Panc1 (cell line): ENCODE measurements at regions not wholly inside any gene's neighbourhood (a gene's known extent, or its start where the extent isn't known, plus 50 kb on each side); places are given as distances from the start of the nearest gene placed in this dataset.

Experiments used
- ATAC-seq: fragments of 200-7000 bp; cut with Tn5 transposase; 2 replicates; pipeline ENCODE4 v1.9.1; 2020; ENCODE audit warnings: mild to moderate bottlenecking, moderate library complexity
- BruUV-seq: library from RNA; stranded (reverse); fragments of 400-500 nt; replicated peaks from 2 replicates; lab custom pipeline; 2021; lab: Mats Ljungman, UMichigan
- CTCF ChIA-PET: fragments of 300-600 bp; sonication (Branson Sonifier 250); formaldehyde crosslinking; loops from one replicate; lab custom pipeline; 2022; ENCODE audit warnings: antibody characterized with exemption; lab: Charles Lee
- POLR2A ChIA-PET: fragments of 300-600 bp; sonication (Branson Sonifier 250); formaldehyde crosslinking; loops from one replicate; lab custom pipeline; 2022; ENCODE audit warnings: antibody characterized with exemption; lab: Charles Lee
- DNase-seq: peaks from one replicate; pipeline ENCODE4 v3.0.0-alpha.2; 2010; ENCODE audit warnings: low read depth, low spot score
- H3K27ac ChIP-seq: 2 replicates; pipeline ENCODE4 v1.5.1; 2011; ENCODE audit warnings: mild to moderate bottlenecking, low read length, inconsistent platforms
- H3K27me3 ChIP-seq: fragments of 200-500 bp; sonication (Bioruptor generic); 2 replicates; pipeline ENCODE4 v1.6.0; 2014; ENCODE audit warnings: low read length, inconsistent platforms; ENCODE audit not compliant: control insufficient read depth, insufficient read depth
- H3K36me3 ChIP-seq: fragments of 200-500 bp; sonication (Bioruptor generic); 2 replicates; pipeline ENCODE4 v1.5.1; 2014; ENCODE audit warnings: inconsistent platforms, mild to moderate bottlenecking, low read length, moderate library complexity; ENCODE audit not compliant: control insufficient read depth, insufficient read depth
- H3K4me1 ChIP-seq: 2 replicates; pipeline ENCODE4 v1.5.1; 2011; ENCODE audit warnings: inconsistent platforms, mild to moderate bottlenecking, low read length, moderate library complexity; ENCODE audit not compliant: control insufficient read depth, insufficient read depth
- H3K4me3 ChIP-seq, 2 experiments: 2 replicates each; pipeline ENCODE4 v1.5.1; 2011 to 2012; ENCODE audit warnings: low read depth in 2 of 2, low read length in 2 of 2, mild to moderate bottlenecking in 2 of 2, inconsistent platforms in 1 of 2, moderate library complexity in 1 of 2
- H3K9me3 ChIP-seq: fragments of 200-500 bp; sonication (Bioruptor generic); 2 replicates; pipeline ENCODE4 v1.5.1; 2014; ENCODE audit warnings: low read depth, mild to moderate bottlenecking, inconsistent platforms, low read length, moderate library complexity; ENCODE audit not compliant: control insufficient read depth, insufficient read depth
- CTCF ChIP-seq: fragments of 450-650 bp; IDR thresholded peaks from 2 replicates; pipeline ENCODE4 v1.5.1; 2017; ENCODE audit warnings: mild to moderate bottlenecking
- POLR2AphosphoS5 ChIP-seq: IDR thresholded peaks from 2 replicates; pipeline ENCODE4 v1.6.1; 2012; ENCODE audit warnings: mild to moderate bottlenecking, low read depth, low read length, moderate library complexity
- REST ChIP-seq, 2 experiments: IDR thresholded peaks; 2 replicates each; pipeline ENCODE4 v1.6.1; 2011 to 2012; ENCODE audit warnings: low read depth in 2 of 2, control low read depth in 1 of 2, low read length in 1 of 2, mild to moderate bottlenecking in 1 of 2, moderate library complexity in 1 of 2; ENCODE audit not compliant: insufficient read depth in 1 of 2
- SIN3A ChIP-seq: IDR thresholded peaks from 2 replicates; pipeline ENCODE4 v1.6.1; 2012; ENCODE audit warnings: low read depth, mild to moderate bottlenecking, low read length, moderate library complexity, borderline replicate concordance; ENCODE audit not compliant: insufficient read depth
- TCF7L2 ChIP-seq: IDR thresholded peaks from 2 replicates; pipeline ENCODE4 v1.6.1; 2011; ENCODE audit warnings: mild to moderate bottlenecking, low read depth, low read length, inconsistent platforms
- in situ Hi-C: cut with HindIII; loops from 2 replicates; pipeline ENCODE4 v1.10.0; 2016; ENCODE audit warnings: low sequenced_read_pairs, low pct_unique_long_range_greater_than_20kb
- intact Hi-C: fragments of 100-400 bp; cut with micrococcal nuclease; formaldehyde crosslinking; loops from one replicate; pipeline ENCODE4 v1.10.0; 2022; ENCODE audit not compliant: unreplicated experiment

DNA sequence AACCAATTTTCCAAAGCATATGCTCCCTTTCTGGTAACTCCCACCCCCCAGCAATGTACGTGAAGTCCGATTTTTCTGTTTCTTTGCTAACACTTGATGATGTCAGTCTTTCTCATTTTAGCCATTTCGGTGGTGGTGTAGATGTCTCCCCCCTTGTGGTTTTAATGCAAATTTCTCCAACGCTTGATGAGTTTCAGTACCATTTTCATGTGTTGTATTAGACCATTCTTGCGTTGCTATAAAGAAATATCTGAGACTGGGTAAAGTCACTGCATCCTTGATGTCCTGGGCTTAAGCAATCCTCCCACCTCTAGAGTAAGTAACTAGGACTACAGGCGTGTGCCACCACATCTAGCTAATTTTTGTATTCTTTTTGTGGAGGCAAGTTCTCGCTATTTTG lies 148.4 kb upstream of the VCX3A start:
- ChIA-PET CTCF (no interaction called here), POLR2A (no interaction called here)
- Histone ChIP-seq H3K36me3 (no peaks in the 10 kb centered on the region), H3K9me3 (no peaks in the 10 kb centered on the region), H3K27me3 (no peaks in the 10 kb centered on the region), H3K4me1 (no peaks in the 10 kb centered on the region), H3K4me3 (no peak overlapping the region), H3K27ac (no peak overlapping the region)
- TF ChIP-seq CTCF (no peak), SIN3A (no peak), TCF7L2 (no peak), POLR2AphosphoS5 (no peak), REST (IDR thresholded peaks at IDR 0.05; ENCODE audit: insufficient read depth in 1 of 2, low read depth in 2 of 2, low read length in 1 of 2) (no peak)
- BruUV-seq, result no TSS peak
- in situ Hi-C loops (no loop called here), intact Hi-C loops (no loop called here)
- ATAC-seq (no peak), DNase-seq (no peak)

- POLR2A ChIA-PET, result no interaction called here
- intact Hi-C loops (no loop called here), in situ Hi-C loops (no loop called here)
- Histone ChIP-seq H3K4me3 (no peak overlapping the region), H3K27me3 (no peaks in the 10 kb centered on the region), H3K9me3 (no peaks in the 10 kb centered on the region), H3K4me1 (no peaks in the 10 kb centered on the region), H3K27ac (no peak overlapping the region), H3K36me3 (no peaks in the 10 kb centered on the region)
- CTCF ChIA-PET, result no interaction called here
- TF ChIP-seq CTCF (no peak), POLR2AphosphoS5 (no peak), SIN3A (no peak), TCF7L2 (no peak), REST (IDR thresholded peaks at IDR 0.05; ENCODE audit: insufficient read depth in 1 of 2, low read depth in 2 of 2, low read length in 1 of 2) (no peak)
- no TSS peak for BruUV-seq
- no peak for ATAC-seq
- no peak for DNase-seq
Measured at GRCh38 chrX:6681521-6682145, 146.7 kb upstream of the VCX3A start.
